Loucy (cell line): ENCODE measurements at regions not wholly inside any gene's neighbourhood (a gene's known extent, or its start where the extent isn't known, plus 50 kb on each side); places are given as distances from the start of the nearest gene placed in this dataset.

Source experiments
- H2AFZ ChIP-seq: fragments of 200-600 bp; sonication (generic); 2 replicates; pipeline ENCODE4 v1.6.0; 2016; ENCODE audit warnings: antibody characterized with exemption, mild to moderate bottlenecking, low read length, moderate library complexity
- H3F3A ChIP-seq: fragments of 200-600 bp; 2 replicates; pipeline ENCODE4 v1.6.0; 2016; ENCODE audit warnings: antibody characterized with exemption, low read depth, mild to moderate bottlenecking
- H3K27me3 ChIP-seq: fragments of 200-600 bp; sonication (generic); 2 replicates; pipeline ENCODE4 v1.6.1; 2014; ENCODE audit warnings: low read length, mild to moderate bottlenecking; ENCODE audit not compliant: insufficient read depth, poor library complexity, severe bottlenecking
- H3K36me3 ChIP-seq: fragments of 200-600 bp; sonication (generic); 2 replicates; pipeline ENCODE4 v1.6.1; 2016; ENCODE audit warnings: low read length; ENCODE audit not compliant: insufficient read depth
- H3K4me1 ChIP-seq: fragments of 200-600 bp; sonication (generic); 2 replicates; pipeline ENCODE4 v1.5.1; 2014; ENCODE audit warnings: low read length, mild to moderate bottlenecking; ENCODE audit not compliant: insufficient read depth, poor library complexity, severe bottlenecking
- H3K4me2 ChIP-seq: fragments of 200-600 bp; sonication (generic); 2 replicates; pipeline ENCODE4 v1.6.0; 2014; ENCODE audit warnings: antibody characterized with exemption, low read length, low read depth, mild to moderate bottlenecking; ENCODE audit not compliant: poor library complexity, severe bottlenecking
- H3K4me3 ChIP-seq: fragments of 200-600 bp; sonication (generic); 2 replicates; pipeline ENCODE4 v1.5.1; 2014; ENCODE audit warnings: low read length, mild to moderate bottlenecking, mixed read lengths; ENCODE audit not compliant: poor library complexity, severe bottlenecking
- H3K79me2 ChIP-seq: fragments of 200-600 bp; sonication (generic); 2 replicates; pipeline ENCODE4 v1.6.1; 2014; ENCODE audit warnings: low read length; ENCODE audit not compliant: insufficient read depth
- H3K9ac ChIP-seq: fragments of 200-600 bp; sonication (generic); 2 replicates; pipeline ENCODE4 v1.6.0; 2014; ENCODE audit warnings: mild to moderate bottlenecking, low read depth, low read length, moderate library complexity; ENCODE audit not compliant: poor library complexity, severe bottlenecking
- H3K9me2 ChIP-seq: fragments of 200-600 bp; sonication (generic); replicated peaks from 2 replicates; pipeline ENCODE4 v1.6.1; 2016; ENCODE audit warnings: low read depth, low read length, mixed read lengths
- H3K9me3 ChIP-seq: fragments of 200-600 bp; sonication (generic); 2 replicates; pipeline ENCODE4 v1.6.1; 2014; ENCODE audit warnings: mild to moderate bottlenecking, antibody characterized with exemption, low read length, low read depth; ENCODE audit not compliant: insufficient read depth
- H4K20me1 ChIP-seq: fragments of 200-600 bp; sonication (generic); 2 replicates; pipeline ENCODE4 v1.6.0; 2014; ENCODE audit warnings: antibody characterized with exemption, low read length, mild to moderate bottlenecking; ENCODE audit not compliant: insufficient read depth, poor library complexity, severe bottlenecking
- CTCF ChIP-seq: fragments of 200-600 bp; sonication (generic); conservative IDR thresholded peaks from 2 replicates; pipeline ENCODE4 v1.5.1; 2014; ENCODE audit warnings: mild to moderate bottlenecking, antibody characterized with exemption, low read length
- EZH2phosphoT487 ChIP-seq: fragments of 200-600 bp; IDR thresholded peaks from 2 replicates; pipeline ENCODE4 v1.6.1; 2018; ENCODE audit warnings: antibody characterized with exemption, mild to moderate bottlenecking, moderate library complexity, borderline replicate concordance

GRCh38 chr11:114876234-114876633 lies 197.9 kb downstream of the NXPE2 start:
- H3K9me2 ChIP-seq, result no peaks in the 10 kb centered on the region
- no peaks in the 10 kb centered on the region for H3K36me3 ChIP-seq
- H3K9ac ChIP-seq, result no peak overlapping the region
- TF ChIP-seq CTCF, result no peak
- no peak for TF ChIP-seq EZH2phosphoT487
- no peaks in the 10 kb centered on the region for H3F3A ChIP-seq
- H3K4me1 ChIP-seq, result peaks cover 12% of the 10 kb centered on the region
- no peaks in the 10 kb centered on the region for H4K20me1 ChIP-seq
- no peak overlapping the region for H3K4me2 ChIP-seq
- H2AFZ ChIP-seq, result no peak overlapping the region
- no peak overlapping the region for H3K4me3 ChIP-seq
- H3K79me2 ChIP-seq, result no peaks in the 10 kb centered on the region
- H3K27me3 ChIP-seq, result no peaks in the 10 kb centered on the region
- H3K9me3 ChIP-seq, result no peaks in the 10 kb centered on the region

DNA sequence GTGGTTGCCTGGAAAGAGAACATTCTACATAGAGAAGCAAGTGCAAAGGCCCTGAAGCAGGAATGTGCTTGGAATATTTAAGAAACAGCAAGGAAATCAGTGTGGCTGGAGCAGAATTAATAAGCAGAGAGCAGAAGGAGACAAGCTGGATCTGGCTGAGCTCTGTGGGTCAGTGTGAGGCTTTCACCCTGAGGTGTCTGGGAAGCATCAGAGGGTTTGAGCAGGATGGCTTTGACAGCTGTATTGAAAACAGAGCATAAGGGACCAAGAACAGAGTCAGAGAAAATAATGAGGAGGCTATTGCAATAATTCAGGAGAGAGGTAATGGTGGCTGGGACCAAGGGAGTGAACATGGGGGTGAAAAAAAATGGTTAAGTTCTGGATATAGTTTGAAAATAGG lies 199.6 kb downstream of the NXPE2 start:
- H3K79me2 ChIP-seq, result no peaks in the 10 kb centered on the region
- H2AFZ ChIP-seq, result no peak overlapping the region
- H3K9ac ChIP-seq, result no peak overlapping the region
- no peaks in the 10 kb centered on the region for H3K9me2 ChIP-seq
- H3F3A ChIP-seq, result no peaks in the 10 kb centered on the region
- H3K4me2 ChIP-seq, result no peak overlapping the region
- peaks cover 21% of the 10 kb centered on the region for H3K4me1 ChIP-seq
- H3K9me3 ChIP-seq, result no peaks in the 10 kb centered on the region
- no peaks in the 10 kb centered on the region for H3K36me3 ChIP-seq
- H3K4me3 ChIP-seq, result no peak overlapping the region
- H3K27me3 ChIP-seq, result no peaks in the 10 kb centered on the region
- H4K20me1 ChIP-seq, result no peaks in the 10 kb centered on the region
- no peak for TF ChIP-seq EZH2phosphoT487
- no peak for TF ChIP-seq CTCF

DNA sequence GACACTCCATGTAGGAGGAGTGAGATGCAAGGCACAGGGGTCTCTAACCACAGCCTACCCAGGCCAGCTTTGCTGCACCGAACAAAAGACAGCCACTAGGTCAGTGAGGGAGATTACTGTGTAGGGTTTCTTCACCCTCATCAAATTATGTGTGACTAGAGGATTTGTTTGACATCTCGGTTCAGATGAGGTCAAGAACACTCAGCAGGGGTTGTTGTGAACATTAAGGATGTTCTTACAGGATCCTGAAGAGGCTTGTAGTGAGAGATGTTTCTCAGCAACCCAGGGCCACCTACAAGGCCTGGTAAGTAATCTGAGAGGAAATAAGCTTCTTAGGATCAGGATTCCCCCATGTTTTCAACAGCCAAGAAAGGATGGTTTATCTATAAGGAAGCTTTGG lies 202.1 kb downstream of the NXPE2 start:
- Histone ChIP-seq H3K79me2 (no peaks in the 10 kb centered on the region), H3K36me3 (no peaks in the 10 kb centered on the region), H3K9ac (no peak overlapping the region), H2AFZ (peak overlapping the region; percentile 76), H3K27me3 (no peaks in the 10 kb centered on the region), H3K9me2 (no peaks in the 10 kb centered on the region), H3K4me2 (peak overlapping the region; percentile 64), H3K4me1 (peaks cover 21% of the 10 kb centered on the region), H3F3A (no peaks in the 10 kb centered on the region), H4K20me1 (no peaks in the 10 kb centered on the region), H3K4me3 (peak overlapping the region; percentile 36), H3K9me3 (no peaks in the 10 kb centered on the region)
- no peak for TF ChIP-seq EZH2phosphoT487
- no peak for TF ChIP-seq CTCF
